ENCODE measurements at regions not wholly inside any gene's neighbourhood (a gene's known extent, or its start where the extent isn't known, plus 50 kb on each side); places are given as distances from the start of the nearest gene placed in this dataset.

DNA sequence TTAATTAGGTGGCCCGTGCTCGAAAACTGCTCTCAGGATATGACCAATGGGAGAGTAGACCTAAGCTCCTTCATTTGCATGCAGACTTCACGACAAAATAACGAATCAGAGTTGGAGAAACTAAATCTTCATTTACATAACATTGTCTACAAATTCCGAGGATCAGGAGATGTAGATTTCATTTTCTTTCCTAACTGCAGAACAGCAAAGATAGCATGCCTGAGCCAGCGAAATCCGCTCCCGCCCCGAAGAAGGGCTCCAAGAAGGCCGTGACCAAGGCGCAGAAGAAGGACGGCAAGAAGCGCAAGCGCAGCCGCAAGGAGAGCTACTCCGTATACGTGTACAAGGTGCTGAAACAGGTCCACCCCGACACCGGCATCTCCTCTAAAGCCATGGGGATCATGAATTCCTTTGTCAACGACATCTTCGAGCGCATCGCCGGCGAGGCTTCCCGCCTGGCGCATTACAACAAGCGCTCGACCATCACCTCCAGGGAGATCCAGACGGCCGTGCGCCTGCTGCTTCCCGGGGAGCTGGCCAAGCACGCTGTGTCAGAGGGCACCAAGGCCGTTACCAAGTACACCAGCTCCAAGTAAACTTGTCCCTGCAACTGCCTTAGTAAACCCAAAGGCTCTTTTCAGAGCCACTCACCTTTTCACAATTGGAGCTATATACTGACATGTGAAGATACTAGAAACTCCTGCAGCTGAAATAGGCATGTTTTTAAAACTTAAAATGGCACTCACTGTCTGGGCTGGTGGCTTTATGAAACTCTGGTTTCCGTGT is 96.5 kb downstream of the HFE start:
- no peak for TF ChIP-seq POLR2A (IDR thresholded peaks at IDR 0.05)
- TF ChIP-seq, protein P1, sequence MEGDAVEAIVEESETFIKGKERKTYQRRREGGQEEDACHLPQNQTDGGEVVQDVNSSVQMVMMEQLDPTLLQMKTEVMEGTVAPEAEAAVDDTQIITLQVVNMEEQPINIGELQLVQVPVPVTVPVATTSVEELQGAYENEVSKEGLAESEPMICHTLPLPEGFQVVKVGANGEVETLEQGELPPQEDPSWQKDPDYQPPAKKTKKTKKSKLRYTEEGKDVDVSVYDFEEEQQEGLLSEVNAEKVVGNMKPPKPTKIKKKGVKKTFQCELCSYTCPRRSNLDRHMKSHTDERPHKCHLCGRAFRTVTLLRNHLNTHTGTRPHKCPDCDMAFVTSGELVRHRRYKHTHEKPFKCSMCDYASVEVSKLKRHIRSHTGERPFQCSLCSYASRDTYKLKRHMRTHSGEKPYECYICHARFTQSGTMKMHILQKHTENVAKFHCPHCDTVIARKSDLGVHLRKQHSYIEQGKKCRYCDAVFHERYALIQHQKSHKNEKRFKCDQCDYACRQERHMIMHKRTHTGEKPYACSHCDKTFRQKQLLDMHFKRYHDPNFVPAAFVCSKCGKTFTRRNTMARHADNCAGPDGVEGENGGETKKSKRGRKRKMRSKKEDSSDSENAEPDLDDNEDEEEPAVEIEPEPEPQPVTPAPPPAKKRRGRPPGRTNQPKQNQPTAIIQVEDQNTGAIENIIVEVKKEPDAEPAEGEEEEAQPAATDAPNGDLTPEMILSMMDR (IDR thresholded peaks at IDR 0.05), result no peak
